Endothelial cell of umbilical vein (primary cell): ENCODE measurements at regions not wholly inside any gene's neighbourhood (a gene's known extent, or its start where the extent isn't known, plus 50 kb on each side); places are given as distances from the start of the nearest gene placed in this dataset.

Source experiments
- BruUV-seq: library from RNA; stranded (reverse); fragments of 400-500 nt; replicated peaks from 2 replicates; lab custom pipeline; 2021; lab: Mats Ljungman, UMichigan
- CTCF ChIA-PET: fragments of 300-600, 350-600 bp; sonication (Branson Sonifier 250); formaldehyde crosslinking; loops from one replicate; lab custom pipeline; 2021; ENCODE audit warnings: antibody characterized with exemption, inconsistent platforms; lab: Charles Lee
- POLR2A ChIA-PET: fragments of 300-600, 350-600 bp; sonication (Branson Sonifier 250); formaldehyde crosslinking; loops from one replicate; lab custom pipeline; 2021; ENCODE audit warnings: antibody characterized with exemption, inconsistent platforms; lab: Charles Lee
- DNase-seq: peaks from one replicate; pipeline ENCODE4 v3.0.0-alpha.2; 2011; ENCODE audit warnings: low read depth, low spot score
- FAIRE-seq: peaks from 2 replicates; lab custom pipeline; 2011; peaks lifted over from hg19 to GRCh38; lab: Jason Lieb, UNC
- H2AFZ ChIP-seq: 2 replicates; pipeline ENCODE4 v1.6.0; 2012; ENCODE audit warnings: low read depth, low read length, control low read depth, inconsistent platforms
- H3K27ac ChIP-seq: 2 replicates; pipeline ENCODE4 v1.5.1; 2011; ENCODE audit warnings: low read depth, mild to moderate bottlenecking, control low read depth, low read length, moderate library complexity; ENCODE audit not compliant: insufficient read depth
- H3K27me3 ChIP-seq, 2 experiments: 2 replicates each; pipeline versions ENCODE4 v1.6.0 to v1.6.1; 2011; ENCODE audit warnings: low read length in 2 of 2, mixed read lengths in 1 of 2; ENCODE audit not compliant: control insufficient read depth in 2 of 2, insufficient read depth in 2 of 2
- H3K36me3 ChIP-seq, 2 experiments: 2 replicates in 1 of 2; 3 replicates in 1 of 2; pipeline ENCODE4 v1.5.1; 2011; ENCODE audit warnings: low read length in 2 of 2, mild to moderate bottlenecking in 1 of 2, moderate library complexity in 1 of 2; ENCODE audit not compliant: control insufficient read depth in 2 of 2, insufficient read depth in 2 of 2; ENCODE audit errors: extremely low read depth in 1 of 2
- H3K4me1 ChIP-seq: 3 replicates; pipeline ENCODE4 v1.5.1; 2011; ENCODE audit warnings: mild to moderate bottlenecking, low read length; ENCODE audit not compliant: control insufficient read depth, insufficient read depth; ENCODE audit errors: extremely low read depth
- H3K4me2 ChIP-seq: 2 replicates; pipeline ENCODE4 v1.6.1; 2011; ENCODE audit warnings: low read length, control low read depth, mixed read lengths; ENCODE audit not compliant: insufficient read depth
- H3K4me3 ChIP-seq, 3 experiments: fragments of 200-600 bp in 1 of 3; sonication (generic), shearing (Covaris generic) in 1 of 3; replicated peaks in 1 of 3; 2 replicates each; pipeline ENCODE4 v1.5.1; 2011 to 2016; ENCODE audit warnings: control low read depth in 3 of 3, low read length in 3 of 3, mild to moderate bottlenecking in 2 of 3, inconsistent platforms in 1 of 3, low read depth in 1 of 3, moderate library complexity in 1 of 3; ENCODE audit not compliant: insufficient read depth in 1 of 3
- H3K79me2 ChIP-seq: 2 replicates; pipeline ENCODE4 v1.6.0; 2012; ENCODE audit warnings: low read length, inconsistent platforms; ENCODE audit not compliant: control insufficient read depth, insufficient read depth
- H3K9ac ChIP-seq: replicated peaks from 2 replicates; pipeline ENCODE3; 2011; ENCODE audit warnings: low read length, control low read depth; ENCODE audit not compliant: insufficient read depth; ENCODE audit errors: extremely low read depth
- H3K9me1 ChIP-seq: replicated peaks from 3 replicates; pipeline ENCODE4 v1.6.0; 2011; ENCODE audit warnings: mild to moderate bottlenecking, low read length; ENCODE audit not compliant: control insufficient read depth, insufficient read depth; ENCODE audit errors: extremely low read depth
- H3K9me3 ChIP-seq: replicated peaks from 2 replicates; pipeline ENCODE4 v1.5.1; 2012; ENCODE audit warnings: low read length, inconsistent platforms; ENCODE audit not compliant: control insufficient read depth, insufficient read depth
- H4K20me1 ChIP-seq: replicated peaks from 2 replicates; pipeline ENCODE3; 2011; ENCODE audit warnings: mild to moderate bottlenecking, low read length; ENCODE audit not compliant: control insufficient read depth, insufficient read depth; ENCODE audit errors: extremely low read depth
- EZH2 ChIP-seq: IDR thresholded peaks from 2 replicates; pipeline ENCODE4 v1.6.1; 2012; ENCODE audit warnings: borderline replicate concordance, low read depth, mild to moderate bottlenecking, moderate library complexity, low read length, inconsistent platforms; ENCODE audit not compliant: severe bottlenecking
- FOS ChIP-seq: IDR thresholded peaks from 2 replicates; pipeline ENCODE4 v1.6.1; 2011; ENCODE audit warnings: mild to moderate bottlenecking, low read length, moderate library complexity, borderline replicate concordance; ENCODE audit not compliant: insufficient read depth
- GATA2 ChIP-seq: IDR thresholded peaks from 2 replicates; pipeline ENCODE4 v1.7.0; 2011; ENCODE audit warnings: low read depth, mild to moderate bottlenecking, moderate library complexity, mixed read lengths, low read length; ENCODE audit not compliant: insufficient read length, insufficient read depth
- MYC ChIP-seq: IDR thresholded peaks from one replicate; pipeline ENCODE4 v1.6.1; 2011; ENCODE audit warnings: mild to moderate bottlenecking, low read depth, low read length
- POLR2A ChIP-seq: IDR thresholded peaks from 2 replicates; pipeline ENCODE4 v1.6.1; 2012; ENCODE audit warnings: low read depth, mild to moderate bottlenecking, control low read depth, low read length
- POLR2AphosphoS5 ChIP-seq: IDR thresholded peaks from 2 replicates; pipeline ENCODE4 v1.6.1; 2012; ENCODE audit warnings: low read depth, mild to moderate bottlenecking, control low read depth, low read length, moderate library complexity; ENCODE audit not compliant: insufficient read depth
- dilution Hi-C: fragments of 300-500 bp; cut with MboI; formaldehyde crosslinking; loops from one replicate; pipeline ENCODE4 v1.15.0; 2019; ENCODE audit warnings: low sequenced_read_pairs; ENCODE audit not compliant: extremely low pct_ligation_motif_present
- intact Hi-C: fragments of 100-400 bp; cut with micrococcal nuclease; formaldehyde crosslinking; loops from one replicate; pipeline ENCODE4 v1.10.0; 2022
- TF ChIP-seq, protein P1 (sequence below), 2 donors: IDR thresholded peaks; 1 replicate in 1 of 2; 2 replicates in 1 of 2; pipeline ENCODE4 v1.5.1; 2011; ENCODE audit warnings: low read length in 2 of 2, mild to moderate bottlenecking in 2 of 2, moderate library complexity in 2 of 2, control low read depth in 1 of 2, inconsistent platforms in 1 of 2, low read depth in 1 of 2; ENCODE audit not compliant: insufficient read depth in 1 of 2; ENCODE audit errors: extremely low read depth in 1 of 2
- TF ChIP-seq, protein P2 (sequence below): IDR thresholded peaks from 2 replicates; pipeline ENCODE4 v1.6.1; 2011; ENCODE audit not compliant: insufficient read depth, insufficient read length

GRCh38 chrX:1009771-1010170 lies 202.7 kb downstream of the CRLF2 start:
- H4K20me1 ChIP-seq = no peaks in the 10 kb centered on the region
- no peaks in the 10 kb centered on the region for H3K27me3 ChIP-seq
- H3K4me2 ChIP-seq = no peak overlapping the region
- no peak overlapping the region for H3K27ac ChIP-seq
- intact Hi-C loops (no loop called here), dilution Hi-C loops (no loop called here)
- H2AFZ ChIP-seq = no peak overlapping the region
- H3K36me3 ChIP-seq = no peaks in the 10 kb centered on the region
- no peaks in the 10 kb centered on the region for H3K4me1 ChIP-seq
- H3K79me2 ChIP-seq = no peaks in the 10 kb centered on the region
- no peak overlapping the region for H3K4me3 ChIP-seq
- no peaks in the 10 kb centered on the region for H3K9me1 ChIP-seq
- no TSS peak for BruUV-seq
- no peak for FAIRE-seq
- H3K9ac ChIP-seq = no peak overlapping the region
- no peaks in the 10 kb centered on the region for H3K9me3 ChIP-seq
- CTCF ChIA-PET = no interaction called here
- no peak for DNase-seq
- POLR2A ChIA-PET = no interaction called here
- TF ChIP-seq, protein P1, sequence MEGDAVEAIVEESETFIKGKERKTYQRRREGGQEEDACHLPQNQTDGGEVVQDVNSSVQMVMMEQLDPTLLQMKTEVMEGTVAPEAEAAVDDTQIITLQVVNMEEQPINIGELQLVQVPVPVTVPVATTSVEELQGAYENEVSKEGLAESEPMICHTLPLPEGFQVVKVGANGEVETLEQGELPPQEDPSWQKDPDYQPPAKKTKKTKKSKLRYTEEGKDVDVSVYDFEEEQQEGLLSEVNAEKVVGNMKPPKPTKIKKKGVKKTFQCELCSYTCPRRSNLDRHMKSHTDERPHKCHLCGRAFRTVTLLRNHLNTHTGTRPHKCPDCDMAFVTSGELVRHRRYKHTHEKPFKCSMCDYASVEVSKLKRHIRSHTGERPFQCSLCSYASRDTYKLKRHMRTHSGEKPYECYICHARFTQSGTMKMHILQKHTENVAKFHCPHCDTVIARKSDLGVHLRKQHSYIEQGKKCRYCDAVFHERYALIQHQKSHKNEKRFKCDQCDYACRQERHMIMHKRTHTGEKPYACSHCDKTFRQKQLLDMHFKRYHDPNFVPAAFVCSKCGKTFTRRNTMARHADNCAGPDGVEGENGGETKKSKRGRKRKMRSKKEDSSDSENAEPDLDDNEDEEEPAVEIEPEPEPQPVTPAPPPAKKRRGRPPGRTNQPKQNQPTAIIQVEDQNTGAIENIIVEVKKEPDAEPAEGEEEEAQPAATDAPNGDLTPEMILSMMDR (IDR thresholded peaks at IDR 0.05; ENCODE audit: extremely low read depth in 1 of 2, insufficient read depth in 1 of 2, low read depth in 1 of 2, low read length in 2 of 2) = no peak
- TF ChIP-seq EZH2 = no peak
- TF ChIP-seq MYC = no peak
- no peak for TF ChIP-seq POLR2A
- TF ChIP-seq, protein P2, sequence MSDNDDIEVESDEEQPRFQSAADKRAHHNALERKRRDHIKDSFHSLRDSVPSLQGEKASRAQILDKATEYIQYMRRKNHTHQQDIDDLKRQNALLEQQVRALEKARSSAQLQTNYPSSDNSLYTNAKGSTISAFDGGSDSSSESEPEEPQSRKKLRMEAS = no peak
- TF ChIP-seq POLR2AphosphoS5 = no peak
- no peak for TF ChIP-seq GATA2
- no peak for TF ChIP-seq FOS
